ENCODE measurements at regions not wholly inside any gene's neighbourhood (a gene's known extent, or its start where the extent isn't known, plus 50 kb on each side); places are given as distances from the start of the nearest gene placed in this dataset.

DNA sequence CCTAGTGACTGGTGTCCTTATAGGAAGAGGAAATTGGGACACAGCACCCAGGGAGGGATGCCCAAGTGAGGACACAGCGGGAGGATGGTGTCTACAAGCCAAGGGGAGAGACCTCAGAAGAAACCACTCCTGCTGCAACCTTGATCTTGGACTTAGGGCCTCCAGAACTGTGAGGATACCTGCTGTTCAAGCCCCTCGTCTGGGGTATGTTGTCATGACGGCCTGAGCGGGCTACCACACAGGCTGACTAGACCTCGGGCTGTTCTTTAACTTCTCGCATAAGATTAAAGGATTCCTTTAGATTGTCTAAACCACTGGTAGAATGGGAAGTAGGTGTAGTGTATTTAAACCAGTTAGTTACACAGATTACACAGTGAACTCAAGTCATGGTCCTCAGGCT is 138.3 kb downstream of the ASB1 start:
- TF ChIP-seq, protein P1, sequence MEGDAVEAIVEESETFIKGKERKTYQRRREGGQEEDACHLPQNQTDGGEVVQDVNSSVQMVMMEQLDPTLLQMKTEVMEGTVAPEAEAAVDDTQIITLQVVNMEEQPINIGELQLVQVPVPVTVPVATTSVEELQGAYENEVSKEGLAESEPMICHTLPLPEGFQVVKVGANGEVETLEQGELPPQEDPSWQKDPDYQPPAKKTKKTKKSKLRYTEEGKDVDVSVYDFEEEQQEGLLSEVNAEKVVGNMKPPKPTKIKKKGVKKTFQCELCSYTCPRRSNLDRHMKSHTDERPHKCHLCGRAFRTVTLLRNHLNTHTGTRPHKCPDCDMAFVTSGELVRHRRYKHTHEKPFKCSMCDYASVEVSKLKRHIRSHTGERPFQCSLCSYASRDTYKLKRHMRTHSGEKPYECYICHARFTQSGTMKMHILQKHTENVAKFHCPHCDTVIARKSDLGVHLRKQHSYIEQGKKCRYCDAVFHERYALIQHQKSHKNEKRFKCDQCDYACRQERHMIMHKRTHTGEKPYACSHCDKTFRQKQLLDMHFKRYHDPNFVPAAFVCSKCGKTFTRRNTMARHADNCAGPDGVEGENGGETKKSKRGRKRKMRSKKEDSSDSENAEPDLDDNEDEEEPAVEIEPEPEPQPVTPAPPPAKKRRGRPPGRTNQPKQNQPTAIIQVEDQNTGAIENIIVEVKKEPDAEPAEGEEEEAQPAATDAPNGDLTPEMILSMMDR (IDR thresholded peaks at IDR 0.05; ENCODE audit: insufficient read depth, low read length, poor library complexity, severe bottlenecking): no peak
- TF ChIP-seq EZH2phosphoT487 (conservative IDR thresholded peaks at IDR 0.05; ENCODE audit: low read length): no peak
